Neutrophil (primary cell): ENCODE measurements at regions not wholly inside any gene's neighbourhood (a gene's known extent, or its start where the extent isn't known, plus 50 kb on each side); places are given as distances from the start of the nearest gene placed in this dataset.

Experiments used
- H3K27ac ChIP-seq: fragments of 200-600 bp; sonication (generic); 2 replicates; pipeline ENCODE4 v1.5.1; 2016; ENCODE audit warnings: mild to moderate bottlenecking, moderate library complexity
- H3K27me3 ChIP-seq: fragments of 200-600 bp; sonication (generic); 2 replicates; pipeline ENCODE4 v1.6.0; 2016; ENCODE audit warnings: mild to moderate bottlenecking
- H3K36me3 ChIP-seq: fragments of 200-600 bp; sonication (generic); 2 replicates; pipeline ENCODE4 v1.5.1; 2017
- H3K4me1 ChIP-seq, 2 experiments: fragments of 200-600 bp in 1 of 2; sonication (generic) in 1 of 2; 1 replicate in 1 of 2; 2 replicates in 1 of 2; pipeline versions ENCODE4 v1.5.1 to v1.6.1; 2013 to 2016; ENCODE audit warnings: low read depth in 1 of 2, low read length in 1 of 2, mild to moderate bottlenecking in 1 of 2, moderate library complexity in 1 of 2; ENCODE audit not compliant: control insufficient read depth in 1 of 2, insufficient read depth in 1 of 2
- H3K4me3 ChIP-seq, 2 experiments: fragments of 200-600 bp in 1 of 2; sonication (generic) in 1 of 2; 1 replicate in 1 of 2; 2 replicates in 1 of 2; pipeline ENCODE4 v1.5.1; 2013 to 2016; ENCODE audit warnings: low read depth in 1 of 2, low read length in 1 of 2, mild to moderate bottlenecking in 1 of 2, moderate library complexity in 1 of 2
- H3K9me3 ChIP-seq: fragments of 200-600 bp; sonication (generic); 2 replicates; pipeline ENCODE4 v1.5.1; 2016
- TF ChIP-seq, protein P1 (sequence below): fragments of 200-600 bp; sonication (generic); IDR thresholded peaks from 2 replicates; pipeline ENCODE4 v1.5.1; 2016; ENCODE audit warnings: antibody characterized with exemption

DNA sequence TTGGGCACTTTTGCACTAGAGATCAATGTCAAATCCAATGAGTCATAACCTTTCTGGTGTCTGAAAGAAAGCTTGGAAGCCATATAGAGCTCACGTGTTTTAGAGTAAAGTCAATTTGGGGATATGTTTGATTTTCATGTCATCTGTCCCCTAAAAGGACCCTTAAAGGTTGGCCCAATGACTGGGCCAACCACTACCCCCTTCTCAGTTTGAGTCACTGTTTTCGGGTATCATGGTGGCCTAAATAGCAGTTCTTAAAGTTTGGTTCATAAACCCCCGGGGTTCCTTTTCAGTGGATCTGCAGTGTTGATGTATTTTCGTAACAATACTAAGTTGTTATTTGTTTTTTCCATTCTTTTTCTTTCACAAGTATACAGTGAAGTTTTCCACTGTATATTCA, 327.6 kb downstream of the PRL start:
- H3K27me3 ChIP-seq: no peaks in the 10 kb centered on the region
- H3K27ac ChIP-seq: no peak overlapping the region
- TF ChIP-seq, protein P1, sequence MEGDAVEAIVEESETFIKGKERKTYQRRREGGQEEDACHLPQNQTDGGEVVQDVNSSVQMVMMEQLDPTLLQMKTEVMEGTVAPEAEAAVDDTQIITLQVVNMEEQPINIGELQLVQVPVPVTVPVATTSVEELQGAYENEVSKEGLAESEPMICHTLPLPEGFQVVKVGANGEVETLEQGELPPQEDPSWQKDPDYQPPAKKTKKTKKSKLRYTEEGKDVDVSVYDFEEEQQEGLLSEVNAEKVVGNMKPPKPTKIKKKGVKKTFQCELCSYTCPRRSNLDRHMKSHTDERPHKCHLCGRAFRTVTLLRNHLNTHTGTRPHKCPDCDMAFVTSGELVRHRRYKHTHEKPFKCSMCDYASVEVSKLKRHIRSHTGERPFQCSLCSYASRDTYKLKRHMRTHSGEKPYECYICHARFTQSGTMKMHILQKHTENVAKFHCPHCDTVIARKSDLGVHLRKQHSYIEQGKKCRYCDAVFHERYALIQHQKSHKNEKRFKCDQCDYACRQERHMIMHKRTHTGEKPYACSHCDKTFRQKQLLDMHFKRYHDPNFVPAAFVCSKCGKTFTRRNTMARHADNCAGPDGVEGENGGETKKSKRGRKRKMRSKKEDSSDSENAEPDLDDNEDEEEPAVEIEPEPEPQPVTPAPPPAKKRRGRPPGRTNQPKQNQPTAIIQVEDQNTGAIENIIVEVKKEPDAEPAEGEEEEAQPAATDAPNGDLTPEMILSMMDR: no peak

DNA sequence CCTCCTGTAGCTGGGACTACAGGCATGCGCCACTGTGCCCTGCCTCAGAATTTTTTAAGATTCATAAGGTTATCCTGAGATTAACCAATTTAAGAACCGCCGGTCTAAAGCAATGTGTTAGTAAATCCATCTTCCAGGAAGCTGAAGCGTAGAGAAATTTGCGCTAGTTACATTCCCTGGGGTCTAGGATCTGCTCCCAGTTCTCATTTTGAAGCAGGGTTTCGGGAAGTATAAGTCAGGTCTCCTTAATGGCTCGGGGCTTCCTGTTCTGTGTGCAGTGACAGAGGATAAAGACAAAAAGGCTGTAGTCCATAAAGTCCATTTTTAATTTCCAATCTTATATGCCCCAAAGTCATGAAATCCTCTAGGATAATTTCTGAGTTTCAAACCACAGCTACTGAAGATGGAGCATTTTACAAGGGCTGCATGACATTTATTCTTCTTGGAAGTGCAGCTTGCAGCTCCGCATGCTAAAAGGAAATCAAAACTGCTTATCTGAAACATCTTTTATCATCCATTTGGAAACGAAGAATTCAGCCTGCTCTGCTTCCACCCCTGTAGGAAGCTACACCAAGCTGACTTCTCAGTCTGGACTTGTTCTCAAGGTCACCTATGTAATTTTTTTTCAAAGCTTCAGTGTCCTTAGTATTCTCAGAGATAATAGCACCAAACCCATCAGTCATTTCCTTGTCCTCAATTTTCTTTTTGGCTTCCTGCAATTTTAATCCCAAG, 326.1 kb downstream of the PRL start:
- Histone ChIP-seq H3K27ac (no peak overlapping the region), H3K27me3 (no peaks in the 10 kb centered on the region)
- TF ChIP-seq, protein P1: no peak

More for the DNA sequence above, 327.6 kb downstream of the PRL start:
- Histone ChIP-seq H3K9me3 (no peaks in the 10 kb centered on the region), H3K4me3 (no peak overlapping the region), H3K4me1 (no peaks in the 10 kb centered on the region), H3K36me3 (no peaks in the 10 kb centered on the region)

DNA sequence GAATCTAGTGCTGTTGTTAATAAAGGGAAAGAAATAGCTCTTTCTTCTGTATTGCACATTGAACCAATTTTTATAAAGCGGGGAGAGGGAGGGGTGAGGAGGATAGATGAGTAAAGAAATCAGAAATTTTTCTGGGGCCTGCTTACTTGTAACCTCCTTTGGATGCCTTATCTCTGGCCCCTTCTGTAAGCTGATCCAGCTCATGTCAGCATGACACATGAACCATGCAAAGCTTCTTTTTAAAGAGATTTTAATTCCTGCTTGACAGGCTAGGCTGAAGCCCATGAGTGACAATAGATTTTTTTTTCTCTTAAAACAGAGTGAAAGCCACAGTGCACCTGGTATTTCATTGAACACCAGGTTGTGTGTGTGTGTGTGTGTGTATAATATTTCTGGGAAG, 325.3 kb downstream of the PRL start:
- TF ChIP-seq, protein P1: no peak
- no peaks in the 10 kb centered on the region for H3K9me3 ChIP-seq
- no peak overlapping the region for H3K4me3 ChIP-seq
- H3K27ac ChIP-seq: no peak overlapping the region
- H3K36me3 ChIP-seq: no peaks in the 10 kb centered on the region
- H3K27me3 ChIP-seq: no peaks in the 10 kb centered on the region
- no peaks in the 10 kb centered on the region for H3K4me1 ChIP-seq

More for the DNA sequence above, 326.1 kb downstream of the PRL start:
- Histone ChIP-seq H3K4me3 (no peak overlapping the region), H3K36me3 (no peaks in the 10 kb centered on the region), H3K9me3 (no peaks in the 10 kb centered on the region), H3K4me1 (no peaks in the 10 kb centered on the region)

DNA sequence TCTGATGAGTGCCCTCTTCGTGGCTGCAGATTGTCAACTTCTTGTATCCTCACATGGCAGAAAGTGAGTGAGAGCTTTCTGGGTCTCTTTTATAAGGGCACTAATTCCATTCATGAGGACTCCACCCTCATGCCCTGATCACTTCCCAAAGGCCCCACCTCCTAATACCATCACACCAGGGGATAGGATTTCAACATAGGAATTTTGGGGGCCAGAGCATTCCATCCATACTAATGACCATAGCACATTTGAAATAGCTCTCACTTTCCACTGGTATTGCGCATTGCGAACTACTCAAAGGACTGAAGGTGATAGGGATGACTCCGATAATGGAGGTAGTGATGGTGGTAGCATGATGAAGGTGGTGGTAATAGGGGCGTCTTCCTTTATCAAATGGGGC, 324.3 kb downstream of the PRL start:
- Histone ChIP-seq H3K9me3 (no peaks in the 10 kb centered on the region), H3K4me1 (no peaks in the 10 kb centered on the region), H3K27me3 (no peaks in the 10 kb centered on the region), H3K36me3 (no peaks in the 10 kb centered on the region), H3K4me3 (no peak overlapping the region), H3K27ac (no peak overlapping the region)
- TF ChIP-seq, protein P1: no peak

DNA sequence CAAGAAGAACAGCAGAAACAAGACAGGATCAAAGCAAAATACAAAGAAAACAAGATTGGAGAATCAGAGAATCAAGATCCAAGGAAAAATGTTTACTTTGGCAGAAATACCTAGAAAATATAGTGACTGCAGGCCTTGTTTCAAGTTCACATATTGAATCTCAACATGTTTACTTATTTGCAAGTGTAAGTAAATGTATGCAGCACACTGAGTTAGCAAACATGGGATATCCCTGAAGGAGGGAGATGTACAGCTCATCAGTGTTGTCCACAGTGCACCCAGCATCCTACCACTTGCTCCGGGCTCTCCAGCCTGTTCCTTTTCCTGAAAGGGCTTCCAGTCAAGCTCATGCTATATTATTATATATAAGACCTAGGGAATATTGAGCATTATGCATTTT, 319.5 kb downstream of the PRL start:
- Histone ChIP-seq H3K4me3 (no peak overlapping the region), H3K36me3 (no peaks in the 10 kb centered on the region), H3K27me3 (no peaks in the 10 kb centered on the region), H3K9me3 (no peaks in the 10 kb centered on the region), H3K4me1 (no peaks in the 10 kb centered on the region), H3K27ac (no peak overlapping the region)
- TF ChIP-seq, protein P1: no peak
